ENCODE measurements at regions not wholly inside any gene's neighbourhood (a gene's known extent, or its start where the extent isn't known, plus 50 kb on each side); places are given as distances from the start of the nearest gene placed in this dataset.
A peak's percentile ranks its signal among the peaks of the same experiment; 100 is the strongest.

GRCh38 chr13:30021611-30022010, 171.2 kb upstream of the UBL3 start:
- Histone ChIP-seq H3K9me3 (ENCODE audit: low read depth, low read length, poor library complexity, severe bottlenecking) (no peaks in the 10 kb centered on the region), H3K4me1 (ENCODE audit: insufficient read depth, low read length, poor library complexity, severe bottlenecking) (peaks cover 23% of the 10 kb centered on the region), H3K27me3 (replicated peaks; ENCODE audit: insufficient read depth, low read depth, low read length, poor library complexity) (no peaks in the 10 kb centered on the region), H3K27ac (ENCODE audit: low read depth, low read length, poor library complexity, severe bottlenecking) (no peak overlapping the region), H3K36me3 (ENCODE audit: insufficient read depth, low read length, poor library complexity, severe bottlenecking) (no peaks in the 10 kb centered on the region), H3K4me3 (ENCODE audit: low read depth, low read length, poor library complexity, severe bottlenecking) (no peak overlapping the region)
- ChIA-PET CTCF (no interaction called here), POLR2A (ENCODE audit: low non-redundant PET) (no interaction called here)
- intact Hi-C loops (cut with micrococcal nuclease; ENCODE audit: unreplicated experiment), result no loop called here
- peak; percentile 37 for DNase-seq (ENCODE audit: low spot score)
- no TSS peak for BruUV-seq (replicated peaks)
- TF ChIP-seq CTCF (conservative IDR thresholded peaks at IDR 0.05; ENCODE audit: low read depth, low read length) (no peak), EZH2 (IDR thresholded peaks at IDR 0.05; ENCODE audit: borderline replicate concordance, low read depth, low read length, poor library complexity, severe bottlenecking) (no peak)

GRCh38 chr13:30020726-30021312, 170.4 kb upstream of the UBL3 start:
- H3K27ac ChIP-seq (ENCODE audit: low read depth, low read length, poor library complexity, severe bottlenecking), result no peak overlapping the region

GRCh38 chr13:30019648-30020626, 169.5 kb upstream of the UBL3 start:
- Histone ChIP-seq H3K4me1 (ENCODE audit: insufficient read depth, low read length, poor library complexity, severe bottlenecking) (peaks cover 23% of the 10 kb centered on the region), H3K27me3 (replicated peaks; ENCODE audit: insufficient read depth, low read depth, low read length, poor library complexity) (no peaks in the 10 kb centered on the region), H3K36me3 (ENCODE audit: insufficient read depth, low read length, poor library complexity, severe bottlenecking) (no peaks in the 10 kb centered on the region), H3K4me3 (ENCODE audit: low read depth, low read length, poor library complexity, severe bottlenecking) (no peak overlapping the region), H3K9me3 (ENCODE audit: low read depth, low read length, poor library complexity, severe bottlenecking) (no peaks in the 10 kb centered on the region), H3K27ac (ENCODE audit: low read depth, low read length, poor library complexity, severe bottlenecking) (no peak overlapping the region)
- BruUV-seq (replicated peaks), result no TSS peak
- POLR2A ChIA-PET (ENCODE audit: low non-redundant PET), result interaction anchor here (0.5 to 0.7 kb wide), 2 partner anchors 670 to 1621 kb away, joined by 3 to 8 read pairs; no protein-coding TSS in a partner anchor
- CTCF ChIA-PET, result no interaction called here
- TF ChIP-seq EZH2 (IDR thresholded peaks at IDR 0.05; ENCODE audit: borderline replicate concordance, low read depth, low read length, poor library complexity, severe bottlenecking) (no peak), CTCF (conservative IDR thresholded peaks at IDR 0.05; ENCODE audit: low read depth, low read length) (no peak)
- intact Hi-C loops (cut with micrococcal nuclease; ENCODE audit: unreplicated experiment), result no loop called here
- DNase-seq (ENCODE audit: low spot score), result peak; percentile 28

More at GRCh38 chr13:30020726-30021312, 170.4 kb upstream of the UBL3 start:
- Histone ChIP-seq H3K9me3 (ENCODE audit: low read depth, low read length, poor library complexity, severe bottlenecking) (no peaks in the 10 kb centered on the region), H3K4me1 (ENCODE audit: insufficient read depth, low read length, poor library complexity, severe bottlenecking) (peaks cover 23% of the 10 kb centered on the region), H3K27me3 (replicated peaks; ENCODE audit: insufficient read depth, low read depth, low read length, poor library complexity) (no peaks in the 10 kb centered on the region), H3K36me3 (ENCODE audit: insufficient read depth, low read length, poor library complexity, severe bottlenecking) (no peaks in the 10 kb centered on the region), H3K4me3 (ENCODE audit: low read depth, low read length, poor library complexity, severe bottlenecking) (no peak overlapping the region)
- intact Hi-C loops (cut with micrococcal nuclease; ENCODE audit: unreplicated experiment), result no loop called here
- no peak for DNase-seq (ENCODE audit: low spot score)
- TF ChIP-seq CTCF (conservative IDR thresholded peaks at IDR 0.05; ENCODE audit: low read depth, low read length) (no peak), EZH2 (IDR thresholded peaks at IDR 0.05; ENCODE audit: borderline replicate concordance, low read depth, low read length, poor library complexity, severe bottlenecking) (no peak)
- no TSS peak for BruUV-seq (replicated peaks)
- POLR2A ChIA-PET (ENCODE audit: low non-redundant PET), result interaction anchor here (0.7 kb wide), 1 partner anchor 669 kb away, joined by 8 read pairs; no protein-coding TSS in a partner anchor
- CTCF ChIA-PET, result no interaction called here
